Sigmoid colon (tissue), 4 donors: ENCODE measurements at regions not wholly inside any gene's neighbourhood (a gene's known extent, or its start where the extent isn't known, plus 50 kb on each side); places are given as distances from the start of the nearest gene placed in this dataset.

Source experiments
- CTCF ChIP-seq, 4 experiments: fragments of 450-650 bp in 3 of 4; fragments of 200-600 bp in 1 of 4; IDR thresholded peaks; one replicate each; pipeline ENCODE4 v1.5.1; 2016 to 2019; ENCODE audit warnings: antibody characterized with exemption in 4 of 4, mild to moderate bottlenecking in 3 of 4, moderate library complexity in 2 of 4
- EP300 ChIP-seq, 4 donors: sonication (generic); formaldehyde crosslinking; IDR thresholded peaks; one replicate each; pipeline ENCODE4 v1.6.1; 2017; ENCODE audit warnings: antibody characterized with exemption in 4 of 4
- POLR2A ChIP-seq, 2 donors: fragments of 450-650 bp; IDR thresholded peaks; one replicate each; pipeline ENCODE4 v1.6.1; 2016; ENCODE audit warnings: antibody characterized with exemption in 2 of 2, mild to moderate bottlenecking in 2 of 2, moderate library complexity in 2 of 2
- POLR2AphosphoS5 ChIP-seq, 4 donors: sonication (generic); formaldehyde crosslinking; IDR thresholded peaks; one replicate each; pipeline ENCODE4 v1.6.1; 2017; ENCODE audit warnings: antibody characterized with exemption in 4 of 4

DNA sequence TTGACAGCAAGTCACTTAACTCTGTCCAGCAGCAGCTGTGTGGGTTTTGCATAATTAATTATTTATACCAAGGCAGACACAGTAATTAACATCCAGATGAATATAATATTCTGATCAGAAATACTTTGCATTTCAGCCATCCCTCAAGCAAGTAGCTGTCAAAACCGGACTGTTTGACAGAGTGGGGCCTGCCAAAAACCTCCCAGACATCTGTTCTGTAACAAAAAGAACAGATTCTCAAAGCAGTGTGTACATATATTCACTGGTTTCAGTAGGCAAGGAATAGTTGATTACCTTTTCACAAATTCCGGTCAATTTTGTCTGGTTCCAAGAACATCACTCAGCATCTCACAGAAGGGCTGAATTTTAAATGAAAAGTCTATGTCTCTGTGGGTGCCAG lies 291.6 kb downstream of the CMPK2 start:
- TF ChIP-seq CTCF (IDR thresholded peaks at IDR 0.05) (no peak), EP300 (IDR thresholded peaks at IDR 0.05) (no peak), POLR2A (IDR thresholded peaks at IDR 0.05) (no peak), POLR2AphosphoS5 (IDR thresholded peaks at IDR 0.05) (no peak)
